ENCODE measurements at regions not wholly inside any gene's neighbourhood (a gene's known extent, or its start where the extent isn't known, plus 50 kb on each side); places are given as distances from the start of the nearest gene placed in this dataset.

DNA sequence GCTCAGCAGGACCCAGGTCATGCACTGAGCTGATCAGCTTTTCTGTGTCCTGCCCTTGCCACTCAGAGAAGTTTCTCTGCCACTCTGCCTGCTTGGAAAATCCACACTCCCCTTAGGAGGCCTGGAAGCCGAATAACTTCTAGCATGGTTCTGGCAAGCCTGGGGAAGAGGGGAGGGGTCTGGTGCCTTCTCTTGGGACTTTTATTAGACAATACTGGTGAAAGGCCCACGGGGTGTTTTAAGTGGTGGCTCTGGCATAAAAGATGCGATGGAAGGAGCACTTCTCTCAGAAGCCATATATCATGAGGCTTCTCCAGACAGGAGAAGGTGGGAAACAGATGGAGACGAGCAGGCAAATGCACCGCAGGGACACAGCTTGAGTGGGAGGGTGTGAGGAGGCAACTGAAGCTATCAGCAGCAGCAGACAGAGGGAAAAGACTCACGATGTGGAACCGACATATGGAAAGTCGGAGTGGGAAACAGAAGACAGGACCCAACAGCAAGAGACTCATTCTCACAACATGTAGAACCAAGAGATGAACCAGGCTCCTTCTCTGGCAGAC, 141.8 kb upstream of the CTNNA2 start:
- H3K4me1 Mint-ChIP-seq = peaks cover 49% of the 10 kb centered on the region
- no peaks in the 10 kb centered on the region for H3K36me3 Mint-ChIP-seq (ENCODE audit: low read depth)
- H3K27me3 Mint-ChIP-seq (ENCODE audit: low read depth, poor library complexity) = no peaks in the 10 kb centered on the region
- peak overlapping the region; percentile 90 for H3K27ac Mint-ChIP-seq
- TF ChIP-seq, protein P1, sequence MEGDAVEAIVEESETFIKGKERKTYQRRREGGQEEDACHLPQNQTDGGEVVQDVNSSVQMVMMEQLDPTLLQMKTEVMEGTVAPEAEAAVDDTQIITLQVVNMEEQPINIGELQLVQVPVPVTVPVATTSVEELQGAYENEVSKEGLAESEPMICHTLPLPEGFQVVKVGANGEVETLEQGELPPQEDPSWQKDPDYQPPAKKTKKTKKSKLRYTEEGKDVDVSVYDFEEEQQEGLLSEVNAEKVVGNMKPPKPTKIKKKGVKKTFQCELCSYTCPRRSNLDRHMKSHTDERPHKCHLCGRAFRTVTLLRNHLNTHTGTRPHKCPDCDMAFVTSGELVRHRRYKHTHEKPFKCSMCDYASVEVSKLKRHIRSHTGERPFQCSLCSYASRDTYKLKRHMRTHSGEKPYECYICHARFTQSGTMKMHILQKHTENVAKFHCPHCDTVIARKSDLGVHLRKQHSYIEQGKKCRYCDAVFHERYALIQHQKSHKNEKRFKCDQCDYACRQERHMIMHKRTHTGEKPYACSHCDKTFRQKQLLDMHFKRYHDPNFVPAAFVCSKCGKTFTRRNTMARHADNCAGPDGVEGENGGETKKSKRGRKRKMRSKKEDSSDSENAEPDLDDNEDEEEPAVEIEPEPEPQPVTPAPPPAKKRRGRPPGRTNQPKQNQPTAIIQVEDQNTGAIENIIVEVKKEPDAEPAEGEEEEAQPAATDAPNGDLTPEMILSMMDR (IDR thresholded peaks at IDR 0.05) = no peak
- peak; percentile 14 for DNase-seq
- peak overlapping the region; percentile 30 for H3K4me3 Mint-ChIP-seq
- H3K9me3 Mint-ChIP-seq = peaks cover 4% of the 10 kb centered on the region

GRCh38 chr2:79369127-79369526, 143.7 kb upstream of the CTNNA2 start:
- Mint-ChIP-seq H3K4me3 (no peak overlapping the region), H3K9me3 (peaks cover 4% of the 10 kb centered on the region), H3K27ac (peak overlapping the region; percentile 56), H3K27me3 (ENCODE audit: low read depth, poor library complexity) (no peaks in the 10 kb centered on the region), H3K4me1 (peaks cover 54% of the 10 kb centered on the region), H3K36me3 (ENCODE audit: low read depth) (no peaks in the 10 kb centered on the region)
- DNase-seq = peak; percentile 1
- TF ChIP-seq, protein P1 (IDR thresholded peaks at IDR 0.05) = no peak

DNA sequence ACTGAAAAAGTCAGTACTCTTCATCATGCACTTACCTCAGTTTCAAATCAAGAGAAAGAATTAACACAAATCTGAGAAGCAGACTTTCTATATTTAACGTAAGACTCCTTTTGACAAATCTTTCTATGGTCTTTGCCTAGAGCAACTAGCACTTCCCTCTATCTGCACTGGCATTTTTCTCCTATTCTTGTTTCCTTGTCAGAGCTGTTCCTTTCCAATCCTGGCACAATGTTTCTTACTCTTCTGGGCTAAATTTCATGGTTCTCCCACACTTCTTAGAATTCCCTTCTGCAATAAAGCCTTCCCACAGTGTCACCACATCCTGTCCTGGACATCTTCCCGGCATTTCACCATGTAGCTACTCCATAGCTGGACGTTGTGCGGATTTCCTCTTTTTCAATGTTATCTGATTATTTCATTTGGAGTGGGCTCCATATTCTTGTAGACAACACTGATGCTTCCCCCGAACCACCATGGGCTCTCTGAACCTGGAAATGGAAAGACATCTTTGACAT, 144.7 kb upstream of the CTNNA2 start:
- H3K4me1 Mint-ChIP-seq = peaks cover 44% of the 10 kb centered on the region
- no peaks in the 10 kb centered on the region for H3K36me3 Mint-ChIP-seq (ENCODE audit: low read depth)
- TF ChIP-seq, protein P1 (IDR thresholded peaks at IDR 0.05) = no peak
- H3K4me3 Mint-ChIP-seq = no peak overlapping the region
- H3K27ac Mint-ChIP-seq = peak overlapping the region; percentile 2
- H3K27me3 Mint-ChIP-seq (ENCODE audit: low read depth, poor library complexity) = no peaks in the 10 kb centered on the region
- no peak for DNase-seq
- H3K9me3 Mint-ChIP-seq = peaks cover 4% of the 10 kb centered on the region

DNA sequence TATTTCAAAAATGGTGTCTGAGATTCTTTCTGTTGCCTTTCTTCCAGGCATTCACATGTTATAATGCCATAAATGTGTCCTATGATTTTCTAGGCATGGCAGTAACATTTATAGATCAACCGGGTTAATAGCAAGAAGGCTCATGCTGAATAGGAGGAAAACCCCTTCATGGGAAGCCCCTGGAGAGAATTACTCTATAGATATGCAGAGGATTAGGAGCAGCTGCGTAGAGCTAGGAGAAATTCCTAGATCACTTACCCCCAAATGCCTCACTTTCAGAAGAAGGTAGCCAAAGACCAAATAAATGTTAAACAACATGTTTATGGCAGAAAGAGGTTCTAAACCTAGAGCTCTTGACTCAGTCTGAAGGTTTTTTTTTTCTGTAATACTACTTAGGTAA, 153.4 kb upstream of the CTNNA2 start:
- Mint-ChIP-seq H3K27ac (no peak overlapping the region), H3K36me3 (ENCODE audit: low read depth) (peaks cover under 1% of the 10 kb centered on the region), H3K9me3 (peaks cover 12% of the 10 kb centered on the region), H3K27me3 (ENCODE audit: low read depth, poor library complexity) (no peaks in the 10 kb centered on the region), H3K4me1 (no peaks in the 10 kb centered on the region), H3K4me3 (no peak overlapping the region)
- TF ChIP-seq, protein P1 (IDR thresholded peaks at IDR 0.05) = no peak
- no peak for DNase-seq

DNA sequence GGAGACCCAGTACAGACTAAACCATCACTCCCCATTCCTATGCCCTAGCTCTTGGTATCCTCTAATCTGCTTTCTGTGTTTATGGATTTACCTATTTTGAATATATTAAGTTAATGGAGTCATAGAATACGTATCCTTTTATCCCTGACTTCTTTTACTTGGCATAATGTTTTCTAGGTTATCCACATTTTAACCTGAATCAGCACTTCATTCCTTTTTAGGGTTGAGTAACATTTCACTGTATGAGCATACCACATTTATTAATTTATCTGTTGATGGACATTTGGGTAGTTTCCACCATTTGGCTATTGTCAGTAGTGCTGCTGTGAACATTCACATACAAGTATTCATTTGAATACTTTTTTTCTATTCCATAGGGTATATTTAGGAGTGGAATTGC, 157.3 kb upstream of the CTNNA2 start:
- Mint-ChIP-seq H3K36me3 (ENCODE audit: low read depth) (peaks cover 9% of the 10 kb centered on the region), H3K4me1 (no peaks in the 10 kb centered on the region), H3K4me3 (no peak overlapping the region), H3K9me3 (peaks cover 35% of the 10 kb centered on the region), H3K27me3 (ENCODE audit: low read depth, poor library complexity) (peaks cover 4% of the 10 kb centered on the region), H3K27ac (no peak overlapping the region)
- no peak for DNase-seq
- TF ChIP-seq, protein P1 (IDR thresholded peaks at IDR 0.05) = no peak

DNA sequence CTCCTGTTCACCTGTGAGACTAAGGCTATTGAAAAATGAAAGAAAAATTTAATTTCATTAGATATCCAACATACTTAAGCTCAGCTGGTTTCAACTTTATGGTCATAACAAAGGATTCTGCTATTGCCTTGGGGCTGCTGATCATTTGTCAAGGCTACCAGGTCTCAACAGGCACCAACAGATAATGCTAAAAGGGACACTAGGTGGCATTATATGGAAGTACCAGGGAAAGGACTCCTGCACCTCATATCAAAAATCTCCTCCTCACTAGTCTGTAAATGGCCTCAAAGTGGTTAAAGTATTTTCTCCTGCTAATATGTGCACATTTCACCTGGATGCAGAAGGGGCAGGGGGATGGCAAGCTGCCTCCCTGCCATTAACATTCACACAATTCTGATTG, 167.9 kb upstream of the REG3A start:
- no peaks in the 10 kb centered on the region for H3K9me3 Mint-ChIP-seq
- TF ChIP-seq, protein P1 (IDR thresholded peaks at IDR 0.05) = no peak
- H3K4me1 Mint-ChIP-seq = no peaks in the 10 kb centered on the region
- H3K27ac Mint-ChIP-seq = peak overlapping the region; percentile 4
- H3K4me3 Mint-ChIP-seq = no peak overlapping the region
- H3K27me3 Mint-ChIP-seq (ENCODE audit: low read depth, poor library complexity) = peaks cover 6% of the 10 kb centered on the region
- H3K36me3 Mint-ChIP-seq (ENCODE audit: low read depth) = no peaks in the 10 kb centered on the region
- DNase-seq = no peak
